HAP-1 (cell line): ENCODE measurements at regions not wholly inside any gene's neighbourhood (a gene's known extent, or its start where the extent isn't known, plus 50 kb on each side); places are given as distances from the start of the nearest gene placed in this dataset.
A peak's percentile ranks its signal among the peaks of the same experiment; 100 is the strongest.

Experiments
- DNase-seq, 2 experiments: peaks; one replicate each; pipeline ENCODE4 v3.0.0-alpha.2; 2016 to 2020; ENCODE audit warnings: low spot score in 2 of 2
- H3K27me3 ChIP-seq: fragments of 250-450 bp; sonication (Bioruptor Pico); 2 replicates; pipeline ENCODE4 v1.5.1; 2020; ENCODE audit warnings: low read depth, mild to moderate bottlenecking, moderate library complexity
- H3K36me3 ChIP-seq: fragments of 250-450 bp; sonication (Bioruptor Pico); replicated peaks from 2 replicates; pipeline ENCODE4 v1.5.1; 2020; ENCODE audit warnings: mild to moderate bottlenecking
- H3K4me1 ChIP-seq: fragments of 250-450 bp; sonication (Bioruptor Pico); 2 replicates; pipeline ENCODE4 v1.5.1; 2020; ENCODE audit warnings: mild to moderate bottlenecking
- H3K4me3 ChIP-seq: fragments of 250-450 bp; sonication (Bioruptor Pico); 2 replicates; pipeline ENCODE4 v1.5.1; 2020; ENCODE audit warnings: mild to moderate bottlenecking, moderate library complexity
- H3K9me3 ChIP-seq: fragments of 250-450 bp; sonication (Bioruptor Pico); 2 replicates; pipeline ENCODE4 v1.5.1; 2020; ENCODE audit warnings: mild to moderate bottlenecking, moderate library complexity
- in situ Hi-C: fragments of 300-500 bp; cut with MboI; formaldehyde crosslinking; loops from 3 replicates; pipeline ENCODE4 v1.14.3; 2020; ENCODE audit warnings: low sequenced_read_pairs, inconsistent platforms, mixed read lengths

DNA sequence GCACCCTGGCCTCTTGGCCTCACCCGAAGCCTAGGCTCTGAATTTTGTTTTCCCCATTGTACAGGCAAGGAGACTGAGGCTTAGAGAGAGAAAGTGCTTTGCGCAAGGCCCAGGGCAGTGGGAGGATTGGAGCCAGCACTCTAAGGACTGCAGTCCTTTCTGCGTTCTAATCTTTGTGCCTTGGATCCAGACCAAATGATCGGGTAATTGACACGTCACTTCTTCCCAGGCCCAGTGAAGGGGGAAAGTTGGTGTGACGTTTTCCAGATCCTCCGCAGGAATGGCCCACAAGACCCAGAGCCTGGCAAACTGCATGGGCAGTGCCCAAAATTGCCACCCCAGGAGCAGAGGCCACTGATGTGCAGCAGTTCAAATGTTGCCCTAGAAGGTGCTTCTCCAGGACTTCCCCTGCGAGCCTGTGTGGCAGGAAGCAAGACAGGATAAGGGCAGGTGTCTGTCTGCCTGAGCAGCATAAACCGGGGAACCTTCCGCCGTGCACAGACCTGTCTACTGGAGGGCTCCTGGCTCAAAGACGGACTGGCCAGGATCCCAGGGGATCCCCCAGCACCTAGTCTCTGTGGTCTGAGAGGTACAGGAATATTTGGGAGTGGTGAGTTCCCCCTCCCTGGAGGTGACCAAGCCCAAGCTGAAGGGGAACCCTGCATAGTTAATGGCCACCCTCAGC is 194.5 kb upstream of the TLE3 start:
- Histone ChIP-seq H3K9me3 (no peaks in the 10 kb centered on the region), H3K36me3 (no peaks in the 10 kb centered on the region), H3K4me1 (peaks cover under 1% of the 10 kb centered on the region; the same call in 1 of the 2 replicates), H3K27me3 (no peaks in the 10 kb centered on the region), H3K4me3 (no peak overlapping the region)
- in situ Hi-C loops, result no loop called here
- no peak for DNase-seq

DNA sequence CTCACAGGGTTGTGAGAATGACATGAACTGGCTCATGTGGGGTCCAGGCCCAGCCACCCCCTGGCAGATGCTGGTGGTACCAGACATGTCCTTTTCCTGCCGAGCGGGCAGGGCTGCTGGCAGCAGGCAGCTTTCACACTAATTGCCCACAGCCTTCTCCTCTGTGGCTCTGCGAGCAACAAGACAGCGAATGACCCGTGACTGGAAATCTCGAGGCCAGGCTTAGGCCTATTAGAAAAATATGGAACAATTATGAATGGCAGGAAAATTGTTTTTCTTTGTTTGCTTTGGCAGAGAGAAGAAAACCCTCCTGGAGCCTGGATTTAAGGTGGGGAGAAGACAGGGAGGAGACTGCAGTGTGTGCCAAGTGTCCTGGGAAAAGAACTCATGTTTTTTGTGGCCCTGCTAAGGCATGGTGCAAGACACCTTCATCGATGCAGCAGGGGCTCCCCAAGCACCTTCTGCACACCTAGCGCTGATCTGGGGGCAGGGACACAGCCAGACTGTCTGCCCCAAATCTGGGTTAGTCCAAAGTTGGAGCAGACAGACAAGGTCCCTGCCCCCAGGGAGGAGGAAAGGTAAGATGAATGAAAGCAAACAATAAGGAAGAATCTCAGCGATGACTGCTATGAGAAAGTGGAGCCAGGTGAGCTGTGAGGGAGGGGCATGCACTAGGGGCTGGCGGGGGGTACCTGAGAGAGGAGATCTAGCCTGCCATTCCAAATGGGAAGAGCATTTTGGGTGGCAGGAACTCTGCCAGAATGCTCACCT is 193.8 kb upstream of the TLE3 start:
- no peak for DNase-seq
- no peaks in the 10 kb centered on the region for H3K36me3 ChIP-seq
- in situ Hi-C loops, result no loop called here

DNA sequence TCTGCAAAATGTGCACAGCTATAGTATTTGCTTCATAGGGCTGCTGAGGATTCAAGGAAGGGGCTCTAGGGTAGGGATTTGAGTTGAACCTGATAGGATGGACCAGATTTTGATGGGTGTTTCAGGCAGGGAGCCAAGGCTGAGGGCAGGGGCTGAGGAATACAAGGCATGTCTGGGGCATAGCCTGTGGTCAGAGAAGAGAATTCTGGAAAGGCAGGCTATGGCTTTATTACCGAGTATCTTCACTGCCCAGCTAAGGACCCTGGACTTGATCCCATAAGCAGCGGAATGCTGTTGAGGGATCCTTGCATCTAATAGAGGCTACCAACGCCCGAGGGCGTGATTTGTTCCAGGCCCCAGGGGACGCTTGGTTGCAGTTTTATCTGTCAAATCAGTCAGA is 193.0 kb upstream of the TLE3 start:
- H3K4me3 ChIP-seq, result no peak overlapping the region
- no peak for DNase-seq
- in situ Hi-C loops, result no loop called here
- H3K9me3 ChIP-seq, result no peaks in the 10 kb centered on the region
- H3K27me3 ChIP-seq, result no peaks in the 10 kb centered on the region
- no peaks in the 10 kb centered on the region for H3K36me3 ChIP-seq
- H3K4me1 ChIP-seq, result peaks cover 7% of the 10 kb centered on the region

More for the DNA sequence above, 193.8 kb upstream of the TLE3 start:
- no peak overlapping the region for H3K4me3 ChIP-seq
- no peaks in the 10 kb centered on the region for H3K9me3 ChIP-seq
- H3K27me3 ChIP-seq, result no peaks in the 10 kb centered on the region
- H3K4me1 ChIP-seq, result peaks cover under 1% of the 10 kb centered on the region; the same call in 1 of the 2 replicates

DNA sequence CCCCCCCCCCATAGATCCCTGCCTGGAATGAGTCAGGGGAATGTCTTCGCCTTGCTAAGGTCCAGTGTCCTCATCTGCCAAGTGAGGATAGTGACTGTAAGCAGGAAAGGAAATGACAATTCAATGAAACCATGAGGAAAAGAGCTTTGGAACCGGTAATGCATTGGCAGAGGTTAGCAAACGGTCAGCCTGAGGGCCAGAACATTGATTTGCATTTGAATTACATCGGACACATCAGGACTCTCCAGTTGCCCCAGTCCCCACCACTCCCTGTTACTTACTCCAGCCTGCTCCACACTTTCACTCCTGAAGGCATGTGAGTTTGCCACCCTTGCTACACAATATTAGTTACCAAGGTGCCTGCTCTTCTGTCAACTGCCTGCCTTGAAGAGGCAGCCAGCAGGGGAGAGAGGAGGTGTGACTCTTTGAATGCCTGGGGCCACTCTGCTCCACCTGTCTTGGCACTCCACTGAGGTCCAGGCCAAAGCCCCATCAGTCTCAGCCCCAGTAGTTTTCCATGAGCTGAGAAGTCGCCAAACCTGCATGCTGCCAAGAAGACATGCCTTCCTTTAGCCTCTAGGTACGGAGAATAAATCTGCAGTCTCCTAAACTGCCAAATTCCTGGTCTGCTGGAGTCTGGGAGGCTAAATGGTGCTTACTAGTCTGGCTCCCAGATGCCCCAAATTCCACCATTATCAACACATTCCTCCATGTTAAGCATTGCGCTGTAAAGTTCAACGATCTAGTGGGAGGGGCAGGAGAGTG is 191.7 kb upstream of the TLE3 start:
- in situ Hi-C loops, result no loop called here
- H3K4me3 ChIP-seq, result no peak overlapping the region

DNA sequence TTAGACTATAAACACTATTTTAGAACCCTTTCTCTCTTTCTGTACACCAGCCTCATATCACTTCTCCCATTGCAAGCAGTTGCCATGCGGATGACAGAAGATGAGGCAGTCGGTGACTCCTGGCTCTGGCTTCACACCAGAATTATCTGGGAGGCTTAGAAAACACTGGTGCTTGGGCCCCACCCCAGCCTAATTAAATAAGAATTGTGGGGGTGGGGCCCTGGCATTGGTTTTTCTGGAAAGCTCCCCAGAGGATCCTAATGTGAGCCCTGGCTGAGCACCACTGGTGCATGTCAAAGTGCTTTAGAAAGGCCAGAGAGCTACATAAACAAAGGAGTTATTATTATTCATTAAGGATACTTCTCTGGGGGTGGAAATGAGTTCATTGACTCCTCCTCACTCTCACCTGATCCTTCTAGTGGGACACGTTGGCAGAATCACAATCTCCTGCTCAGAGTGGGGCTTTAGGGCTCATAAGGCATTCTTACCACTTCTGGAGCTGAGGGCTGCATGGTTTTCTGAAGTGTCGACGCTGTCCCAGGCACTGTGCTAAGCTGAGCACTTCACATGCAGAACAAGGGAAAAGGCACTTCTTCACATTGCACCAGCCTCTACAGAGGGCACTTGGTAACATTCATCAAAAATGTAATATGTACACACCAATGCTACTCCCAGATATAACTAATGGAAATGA is 188.5 kb upstream of the TLE3 start:
- in situ Hi-C loops, result no loop called here
- Histone ChIP-seq H3K27me3 (no peaks in the 10 kb centered on the region), H3K9me3 (no peaks in the 10 kb centered on the region), H3K4me3 (no peak overlapping the region), H3K4me1 (peaks cover 7% of the 10 kb centered on the region), H3K36me3 (no peaks in the 10 kb centered on the region)
- peak; percentile 25 to 60 for DNase-seq

More for the DNA sequence above, 191.7 kb upstream of the TLE3 start:
- no peaks in the 10 kb centered on the region for H3K36me3 ChIP-seq
- H3K4me1 ChIP-seq, result peaks cover 7% of the 10 kb centered on the region
- no peaks in the 10 kb centered on the region for H3K9me3 ChIP-seq
- H3K27me3 ChIP-seq, result no peaks in the 10 kb centered on the region
- DNase-seq, result peak in 1 of 2 experiments; percentile 8

DNA sequence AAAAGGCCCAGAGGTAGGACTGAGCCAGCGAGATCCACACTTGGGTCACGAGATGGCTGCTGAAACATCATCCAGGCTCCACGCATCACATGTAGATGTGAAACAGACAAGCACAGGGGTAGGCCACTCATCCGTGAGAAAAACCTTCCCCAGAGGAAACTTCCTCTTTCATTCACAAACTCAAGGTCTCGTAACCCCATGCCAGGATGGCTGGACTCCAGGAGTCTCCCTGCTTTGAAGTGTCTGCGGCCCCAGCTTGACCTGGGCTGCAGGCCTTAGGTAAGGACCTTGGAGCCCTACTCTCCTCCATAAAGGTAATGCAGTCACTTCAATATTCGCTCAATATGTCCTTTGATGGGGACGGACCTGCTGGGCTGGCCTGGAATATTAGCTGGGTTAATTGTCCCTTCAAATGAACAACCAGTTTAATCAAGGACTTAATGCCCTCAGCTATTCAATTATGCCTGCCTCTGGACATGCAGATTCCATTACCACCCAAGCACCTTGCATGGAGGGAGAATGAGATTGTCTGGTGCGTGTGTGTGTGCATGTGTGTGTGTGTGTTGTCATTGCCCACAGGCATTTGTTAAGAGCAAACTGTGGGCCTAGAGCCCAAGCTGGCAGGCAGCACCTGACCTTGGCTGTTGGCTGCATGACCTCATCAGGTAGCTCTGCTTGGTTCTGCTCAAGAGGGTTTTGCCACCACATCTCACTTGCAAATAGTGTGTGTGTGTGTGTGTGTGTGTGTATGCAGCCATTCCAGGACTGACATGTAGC is 186.9 kb upstream of the TLE3 start:
- in situ Hi-C loops, result no loop called here
- Histone ChIP-seq H3K9me3 (no peaks in the 10 kb centered on the region), H3K27me3 (no peaks in the 10 kb centered on the region), H3K36me3 (no peaks in the 10 kb centered on the region), H3K4me3 (no peak overlapping the region), H3K4me1 (peaks cover 7% of the 10 kb centered on the region)
- DNase-seq, result no peak

DNA sequence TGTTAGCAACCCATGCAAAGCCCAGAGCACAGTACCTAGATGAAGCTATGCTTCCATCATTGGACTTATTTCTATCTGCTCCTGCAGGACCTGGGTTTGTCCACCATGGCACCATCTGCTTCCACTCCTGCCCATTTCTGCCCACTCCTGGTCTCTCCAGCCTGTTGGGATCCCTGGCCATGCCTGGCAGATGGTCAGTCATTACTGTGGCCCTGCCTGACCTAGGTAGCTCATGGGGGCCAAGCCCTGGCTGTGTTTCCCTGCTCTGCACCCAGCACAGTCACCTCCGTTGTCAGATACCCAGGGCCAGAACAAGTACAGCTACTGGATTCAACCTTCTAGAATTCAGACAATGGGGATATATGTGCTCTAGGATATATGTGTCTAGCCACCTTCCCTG is 185.8 kb upstream of the TLE3 start:
- Histone ChIP-seq H3K4me1 (peaks cover 7% of the 10 kb centered on the region), H3K4me3 (no peak overlapping the region), H3K27me3 (no peaks in the 10 kb centered on the region), H3K9me3 (no peaks in the 10 kb centered on the region), H3K36me3 (no peaks in the 10 kb centered on the region)
- DNase-seq, result no peak
- in situ Hi-C loops, result no loop called here

DNA sequence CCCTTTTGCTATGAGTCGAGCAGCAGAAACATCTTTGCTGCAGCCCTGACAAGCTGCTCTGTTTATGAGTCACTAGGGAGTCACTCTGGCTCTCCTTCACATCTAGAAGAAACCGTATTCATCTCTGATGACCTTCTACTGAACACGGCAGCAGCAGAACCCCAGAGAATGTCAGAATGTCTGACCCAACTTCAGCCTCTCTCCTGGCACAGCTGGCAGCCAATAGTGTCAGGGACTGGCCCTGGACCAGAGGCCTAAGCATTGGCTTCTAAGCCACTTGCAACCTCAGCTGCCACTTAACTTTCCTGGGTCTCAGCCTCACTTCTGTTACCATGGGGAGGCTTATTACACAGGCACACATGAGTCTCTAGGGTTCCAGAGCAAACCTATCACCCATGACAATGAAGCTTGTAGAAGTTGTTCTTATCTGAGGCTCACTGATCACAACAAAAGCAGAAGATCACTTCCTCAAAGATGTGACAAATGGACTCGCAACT is 184.1 kb upstream of the TLE3 start:
- Histone ChIP-seq H3K9me3 (no peaks in the 10 kb centered on the region), H3K4me3 (no peak overlapping the region), H3K27me3 (no peaks in the 10 kb centered on the region), H3K36me3 (no peaks in the 10 kb centered on the region), H3K4me1 (peaks cover 7% of the 10 kb centered on the region)
- DNase-seq, result no peak
- in situ Hi-C loops, result no loop called here

DNA sequence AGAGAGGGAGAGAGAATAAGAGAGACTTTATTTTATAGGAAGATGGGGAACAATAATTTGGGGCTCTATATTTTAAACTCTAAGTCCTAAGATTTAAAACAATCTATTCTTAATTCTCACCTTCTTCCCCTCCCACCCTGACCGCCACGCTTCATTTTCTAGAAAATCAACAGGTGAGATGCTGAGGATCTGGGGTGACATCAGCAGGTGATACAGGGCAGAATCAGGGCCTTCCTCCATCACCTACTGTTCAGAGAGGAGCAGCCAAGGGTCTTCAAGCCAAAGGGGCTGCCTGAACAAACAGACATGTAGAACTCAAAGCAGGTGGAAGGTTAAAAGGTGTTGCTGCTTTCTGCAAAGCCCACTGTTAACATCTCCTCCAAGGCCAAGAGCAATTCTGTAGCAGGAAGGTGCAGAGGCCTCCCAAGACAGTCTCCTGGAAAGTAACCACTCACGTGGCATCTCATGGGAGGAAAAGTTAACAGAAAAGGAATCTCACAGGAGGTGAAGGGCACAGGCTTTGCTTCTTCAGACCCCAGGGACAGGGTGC is 183.6 kb upstream of the TLE3 start:
- H3K9me3 ChIP-seq, result no peaks in the 10 kb centered on the region
- no peak overlapping the region for H3K4me3 ChIP-seq
- no peak for DNase-seq
- in situ Hi-C loops, result no loop called here
- H3K36me3 ChIP-seq, result no peaks in the 10 kb centered on the region
- no peaks in the 10 kb centered on the region for H3K27me3 ChIP-seq
- peaks cover 5% of the 10 kb centered on the region for H3K4me1 ChIP-seq

DNA sequence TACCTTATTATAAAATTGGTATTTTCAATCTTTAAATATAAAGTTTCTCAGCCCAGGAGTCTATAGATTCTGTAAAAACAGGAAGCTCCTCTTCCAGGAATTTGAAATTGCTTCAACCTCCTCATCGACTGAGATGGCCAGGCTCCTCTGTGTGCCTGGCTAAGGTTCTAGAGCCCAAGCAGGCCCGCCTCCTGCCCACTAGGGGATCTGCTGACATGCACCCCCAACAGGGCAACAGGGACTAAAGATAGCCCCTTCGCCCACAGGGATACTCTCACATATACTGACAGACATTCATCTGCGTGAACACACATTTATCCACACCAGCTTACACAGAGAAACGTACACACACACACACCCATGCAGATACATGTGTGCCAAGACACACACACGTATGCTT is 183.1 kb upstream of the TLE3 start:
- H3K36me3 ChIP-seq, result no peaks in the 10 kb centered on the region
- H3K9me3 ChIP-seq, result no peaks in the 10 kb centered on the region
- in situ Hi-C loops, result no loop called here
- H3K4me1 ChIP-seq, result no peaks in the 10 kb centered on the region
- H3K4me3 ChIP-seq, result no peak overlapping the region
- no peaks in the 10 kb centered on the region for H3K27me3 ChIP-seq
- no peak for DNase-seq

DNA sequence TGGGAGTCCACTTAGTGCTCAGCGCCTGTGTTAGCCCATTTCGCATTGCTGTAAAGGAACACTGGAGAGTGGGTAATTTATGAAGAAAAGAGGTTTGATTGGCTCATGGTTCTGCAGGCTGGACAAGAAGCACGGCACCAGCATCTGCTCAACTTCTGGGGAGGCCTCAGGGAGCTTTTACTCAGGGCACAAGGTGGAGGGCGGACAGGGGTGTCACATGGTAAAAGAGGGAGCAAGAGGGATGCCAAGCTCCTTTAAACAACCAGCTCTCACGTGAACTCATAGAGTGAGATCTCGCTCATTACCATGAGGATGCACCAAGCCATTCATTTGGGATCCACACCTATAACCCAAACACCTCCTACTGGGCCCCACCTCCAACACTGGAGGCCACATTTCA is 181.4 kb upstream of the TLE3 start:
- H3K4me3 ChIP-seq, result no peak overlapping the region
- no peaks in the 10 kb centered on the region for H3K9me3 ChIP-seq
- H3K27me3 ChIP-seq, result no peaks in the 10 kb centered on the region
- H3K36me3 ChIP-seq, result no peaks in the 10 kb centered on the region
- no peaks in the 10 kb centered on the region for H3K4me1 ChIP-seq
- in situ Hi-C loops, result no loop called here
- DNase-seq, result no peak

DNA sequence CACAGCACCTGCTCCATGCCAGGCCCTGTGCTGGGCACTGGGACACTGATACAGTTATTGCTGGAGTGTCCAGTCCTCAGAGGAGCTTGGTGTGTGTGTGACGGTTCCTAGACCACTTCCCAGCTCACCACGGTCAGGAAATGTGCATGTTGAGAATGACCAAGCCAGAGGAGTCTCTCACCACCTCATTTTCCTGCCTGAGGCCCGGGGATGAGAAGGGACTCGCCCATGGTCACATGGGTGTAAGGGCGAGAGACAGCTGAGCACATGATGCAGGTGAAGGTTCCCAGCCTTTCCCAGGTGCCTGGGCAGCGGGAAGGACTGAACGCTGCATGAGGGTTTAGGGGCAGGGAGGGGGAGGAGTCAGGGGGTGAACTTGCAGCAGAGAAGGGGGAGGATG is 180.9 kb upstream of the TLE3 start:
- Histone ChIP-seq H3K27me3 (no peaks in the 10 kb centered on the region), H3K36me3 (no peaks in the 10 kb centered on the region), H3K4me3 (no peak overlapping the region), H3K4me1 (no peaks in the 10 kb centered on the region), H3K9me3 (no peaks in the 10 kb centered on the region)
- no peak for DNase-seq
- in situ Hi-C loops, result no loop called here

DNA sequence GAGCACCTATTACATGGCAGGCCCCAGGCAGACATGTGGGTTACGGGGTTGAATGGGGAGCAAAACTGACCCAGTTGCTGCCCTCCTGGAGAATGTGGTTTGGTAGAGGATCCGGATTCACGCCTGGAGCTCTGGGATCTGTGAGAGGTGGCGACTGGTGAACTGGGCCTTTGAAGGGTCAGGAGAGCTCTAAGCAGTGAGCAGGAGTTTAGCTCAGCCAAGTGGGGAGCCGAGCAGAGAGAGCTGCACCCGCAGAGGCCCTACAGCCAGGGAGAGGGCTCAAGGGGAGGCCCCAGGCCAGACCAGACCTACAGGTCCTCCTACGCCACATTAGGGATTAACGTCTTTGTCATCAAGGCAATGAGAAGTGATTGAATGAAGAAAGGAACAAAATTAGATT is 179.8 kb upstream of the TLE3 start:
- DNase-seq, result no peak
- H3K4me1 ChIP-seq, result no peaks in the 10 kb centered on the region
- no peaks in the 10 kb centered on the region for H3K27me3 ChIP-seq
- H3K9me3 ChIP-seq, result no peaks in the 10 kb centered on the region
- no peak overlapping the region for H3K4me3 ChIP-seq
- in situ Hi-C loops, result no loop called here
- no peaks in the 10 kb centered on the region for H3K36me3 ChIP-seq
